ENCODE measurements at regions not wholly inside any gene's neighbourhood (a gene's known extent, or its start where the extent isn't known, plus 50 kb on each side); places are given as distances from the start of the nearest gene placed in this dataset.

GRCh38 chr2:8625399-8626300, 56.2 kb upstream of the ID2 start:
- TF ChIP-seq EZH2 (IDR thresholded peaks at IDR 0.05; ENCODE audit: borderline replicate concordance, insufficient read depth, low read length, poor library complexity, severe bottlenecking) (no peak), POLR2AphosphoS5 (IDR thresholded peaks at IDR 0.05) (no peak)

All from neural cell (in vitro differentiated cells).